C4-2B (cell line): ENCODE measurements at regions not wholly inside any gene's neighbourhood (a gene's known extent, or its start where the extent isn't known, plus 50 kb on each side); places are given as distances from the start of the nearest gene placed in this dataset.

Experiments used
- CTCF ChIP-seq: fragments of 450-650 bp; conservative IDR thresholded peaks from 2 replicates; pipeline ENCODE4 v1.5.1; 2017; ENCODE audit warnings: mild to moderate bottlenecking
- ZFX ChIP-seq: fragments of 450-650 bp; IDR thresholded peaks from 2 replicates; pipeline ENCODE4 v1.6.1; 2017

GRCh38 chr7:8378349-8379019, 54.9 kb upstream of the NXPH1 start:
- TF ChIP-seq CTCF (no peak), ZFX (no peak)
